Neural progenitor cell (in vitro differentiated cells): ENCODE measurements at regions not wholly inside any gene's neighbourhood (a gene's known extent, or its start where the extent isn't known, plus 50 kb on each side); places are given as distances from the start of the nearest gene placed in this dataset.

Source experiments
- CTCF ChIP-seq: fragments of 200-600 bp; sonication (generic); IDR thresholded peaks from 2 replicates; pipeline ENCODE4 v1.5.1; 2017; ENCODE audit warnings: antibody characterized with exemption, mild to moderate bottlenecking
- EZH2 ChIP-seq: fragments of 200-600 bp; sonication (generic); IDR thresholded peaks from 2 replicates; pipeline ENCODE4 v1.6.1; 2017; ENCODE audit warnings: antibody characterized with exemption, mild to moderate bottlenecking, moderate library complexity
- EZH2phosphoT487 ChIP-seq: fragments of 200-600 bp; sonication (generic); IDR thresholded peaks from 2 replicates; pipeline ENCODE4 v1.6.1; 2017; ENCODE audit warnings: antibody characterized with exemption

GRCh38 chr1:47502746-47503370, 65.0 kb downstream of the FOXD2 start:
- no peak for TF ChIP-seq CTCF
- TF ChIP-seq EZH2phosphoT487 = no peak
- no peak for TF ChIP-seq EZH2
